ENCODE measurements at regions not wholly inside any gene's neighbourhood (a gene's known extent, or its start where the extent isn't known, plus 50 kb on each side); places are given as distances from the start of the nearest gene placed in this dataset.
A peak's percentile ranks its signal among the peaks of the same experiment; 100 is the strongest.

- POLR2A ChIA-PET = no interaction called here
- CTCF ChIA-PET = no interaction called here
- ATAC-seq = no peak
- Histone ChIP-seq H3K36me3 (ENCODE audit: control insufficient read depth in 1 of 2, insufficient read depth in 2 of 2, low read length in 2 of 2) (no peaks in the 10 kb centered on the region), H2AFZ (ENCODE audit: low read depth, low read length, poor library complexity, severe bottlenecking) (peak overlapping the region; percentile 62), H3K79me2 (ENCODE audit: insufficient read depth, low read length) (no peaks in the 10 kb centered on the region), H3K4me2 (ENCODE audit: low read length) (no peak overlapping the region), H3K9me2 (ENCODE audit: insufficient read depth) (no peaks in the 10 kb centered on the region), H3K27me3 (ENCODE audit: insufficient read depth, low read length) (no peaks in the 10 kb centered on the region), H3K4me3 (replicated peaks in 1 of 2; ENCODE audit: low read depth in 1 of 2, low read length in 2 of 2) (no peak overlapping the region), H3K27ac (ENCODE audit: low read depth, low read length) (no peak overlapping the region), H4K20me1 (ENCODE audit: insufficient read depth) (no peaks in the 10 kb centered on the region), H3K9me3 (ENCODE audit: control insufficient read depth in 1 of 2, insufficient read depth in 1 of 2, low read depth in 1 of 2, low read length in 2 of 2) (no peaks in the 10 kb centered on the region), H3K4me1 (ENCODE audit: control insufficient read depth in 1 of 2, insufficient read depth in 2 of 2, low read length in 2 of 2) (no peaks in the 10 kb centered on the region), H3K9ac (ENCODE audit: low read length) (no peak overlapping the region)
- intact Hi-C loops (cut with micrococcal nuclease) = no loop called here
- TF ChIP-seq ZNF274 (IDR thresholded peaks at IDR 0.05; ENCODE audit: low read depth, low read length) (no peak), CEBPB (IDR thresholded peaks at IDR 0.05; ENCODE audit: low read depth) (no peak), REST (IDR thresholded peaks at IDR 0.05; ENCODE audit: low read depth) (no peak), SIN3A (IDR thresholded peaks at IDR 0.05; ENCODE audit: low read depth) (no peak), MAX (IDR thresholded peaks at IDR 0.05) (no peak), RAD21 (IDR thresholded peaks at IDR 0.05; ENCODE audit: low read depth) (no peak), ZFX (IDR thresholded peaks at IDR 0.05) (no peak)
- TF ChIP-seq, protein P1, sequence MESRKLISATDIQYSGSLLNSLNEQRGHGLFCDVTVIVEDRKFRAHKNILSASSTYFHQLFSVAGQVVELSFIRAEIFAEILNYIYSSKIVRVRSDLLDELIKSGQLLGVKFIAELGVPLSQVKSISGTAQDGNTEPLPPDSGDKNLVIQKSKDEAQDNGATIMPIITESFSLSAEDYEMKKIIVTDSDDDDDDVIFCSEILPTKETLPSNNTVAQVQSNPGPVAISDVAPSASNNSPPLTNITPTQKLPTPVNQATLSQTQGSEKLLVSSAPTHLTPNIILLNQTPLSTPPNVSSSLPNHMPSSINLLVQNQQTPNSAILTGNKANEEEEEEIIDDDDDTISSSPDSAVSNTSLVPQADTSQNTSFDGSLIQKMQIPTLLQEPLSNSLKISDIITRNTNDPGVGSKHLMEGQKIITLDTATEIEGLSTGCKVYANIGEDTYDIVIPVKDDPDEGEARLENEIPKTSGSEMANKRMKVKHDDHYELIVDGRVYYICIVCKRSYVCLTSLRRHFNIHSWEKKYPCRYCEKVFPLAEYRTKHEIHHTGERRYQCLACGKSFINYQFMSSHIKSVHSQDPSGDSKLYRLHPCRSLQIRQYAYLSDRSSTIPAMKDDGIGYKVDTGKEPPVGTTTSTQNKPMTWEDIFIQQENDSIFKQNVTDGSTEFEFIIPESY (IDR thresholded peaks at IDR 0.05; ENCODE audit: extremely low read depth, insufficient replicate concordance, low read length) = no peak
- TF ChIP-seq, protein P2, sequence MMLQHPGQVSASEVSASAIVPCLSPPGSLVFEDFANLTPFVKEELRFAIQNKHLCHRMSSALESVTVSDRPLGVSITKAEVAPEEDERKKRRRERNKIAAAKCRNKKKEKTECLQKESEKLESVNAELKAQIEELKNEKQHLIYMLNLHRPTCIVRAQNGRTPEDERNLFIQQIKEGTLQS (IDR thresholded peaks at IDR 0.05) = no peak
- no peak for DNase-seq (ENCODE audit: low read depth, low spot score)
- no TSS peak for BruUV-seq (replicated peaks)
- RAD21 ChIA-PET (ENCODE audit: low non-redundant PET in 1 of 2, low total read pairs in 2 of 2, uncharacterized antibody in 2 of 2, unreplicated experiment in 2 of 2) = no interaction called here
Observed at GRCh38 chr4:31557437-31557836, 837.3 kb downstream of the PCDH7 start.

Data from HCT116 (cell line).